ENCODE measurements at regions not wholly inside any gene's neighbourhood (a gene's known extent, or its start where the extent isn't known, plus 50 kb on each side); places are given as distances from the start of the nearest gene placed in this dataset.

DNA sequence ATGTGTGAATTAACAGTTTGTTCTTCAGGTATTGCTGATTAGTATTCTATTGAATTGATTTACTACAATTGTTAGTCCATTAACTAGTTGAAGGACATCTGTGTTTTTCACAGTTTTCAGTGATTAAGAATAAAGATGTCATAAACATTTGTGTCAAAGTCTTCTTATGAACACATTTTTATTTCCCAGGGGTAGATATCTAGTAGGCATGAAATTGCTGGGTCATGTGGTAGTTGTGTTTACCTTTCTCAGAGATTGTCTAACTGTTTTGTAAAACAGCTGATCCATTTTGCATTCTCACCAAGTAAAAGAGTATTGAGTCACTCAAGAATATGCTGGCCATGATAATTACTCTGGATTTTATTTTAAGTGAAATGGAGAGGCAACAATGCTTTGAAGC is 1145.3 kb downstream of the FSCB start:
- no peaks in the 10 kb centered on the region for H3K36me3 ChIP-seq
- no peaks in the 10 kb centered on the region for H3K27me3 ChIP-seq
- intact Hi-C loops (cut with DNase I), result no loop called here
- H3K9me3 ChIP-seq, result no peaks in the 10 kb centered on the region
- H3K27ac ChIP-seq, result no peak overlapping the region
- TF ChIP-seq POLR2A (IDR thresholded peaks at IDR 0.05), result no peak
- TF ChIP-seq, protein P1, sequence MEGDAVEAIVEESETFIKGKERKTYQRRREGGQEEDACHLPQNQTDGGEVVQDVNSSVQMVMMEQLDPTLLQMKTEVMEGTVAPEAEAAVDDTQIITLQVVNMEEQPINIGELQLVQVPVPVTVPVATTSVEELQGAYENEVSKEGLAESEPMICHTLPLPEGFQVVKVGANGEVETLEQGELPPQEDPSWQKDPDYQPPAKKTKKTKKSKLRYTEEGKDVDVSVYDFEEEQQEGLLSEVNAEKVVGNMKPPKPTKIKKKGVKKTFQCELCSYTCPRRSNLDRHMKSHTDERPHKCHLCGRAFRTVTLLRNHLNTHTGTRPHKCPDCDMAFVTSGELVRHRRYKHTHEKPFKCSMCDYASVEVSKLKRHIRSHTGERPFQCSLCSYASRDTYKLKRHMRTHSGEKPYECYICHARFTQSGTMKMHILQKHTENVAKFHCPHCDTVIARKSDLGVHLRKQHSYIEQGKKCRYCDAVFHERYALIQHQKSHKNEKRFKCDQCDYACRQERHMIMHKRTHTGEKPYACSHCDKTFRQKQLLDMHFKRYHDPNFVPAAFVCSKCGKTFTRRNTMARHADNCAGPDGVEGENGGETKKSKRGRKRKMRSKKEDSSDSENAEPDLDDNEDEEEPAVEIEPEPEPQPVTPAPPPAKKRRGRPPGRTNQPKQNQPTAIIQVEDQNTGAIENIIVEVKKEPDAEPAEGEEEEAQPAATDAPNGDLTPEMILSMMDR (IDR thresholded peaks at IDR 0.05), result no peak
- no peak overlapping the region for H3K4me3 ChIP-seq (replicated peaks in 1 of 3)
- no peaks in the 10 kb centered on the region for H3K4me1 ChIP-seq
- DNase-seq, result no peak

DNA sequence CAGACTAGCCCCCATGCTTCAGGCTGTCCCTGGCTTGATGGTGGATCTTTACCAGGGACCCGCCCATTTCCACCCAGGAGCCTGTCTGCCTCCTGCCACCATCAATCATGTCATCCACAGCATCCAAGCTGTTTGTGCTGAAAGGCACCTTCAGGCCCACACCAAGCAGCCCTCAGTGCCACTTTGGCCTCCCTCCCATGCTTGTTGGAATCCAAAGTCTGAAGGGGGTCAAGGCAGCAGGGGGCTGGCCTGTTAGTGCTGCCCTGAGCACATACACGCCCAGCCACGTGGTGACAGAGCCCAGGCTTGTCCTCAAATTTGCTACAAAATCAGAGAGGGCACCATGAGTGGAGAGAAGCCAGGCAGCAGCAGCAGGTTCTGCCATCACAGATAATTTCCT is 1146.8 kb downstream of the FSCB start:
- H3K36me3 ChIP-seq, result no peaks in the 10 kb centered on the region
- no peak overlapping the region for H3K4me3 ChIP-seq (replicated peaks in 1 of 3)
- WGBS, 2 donors, result 65 to 82% methylated on average over 3 of the region's 3 CpGs
- DNase-seq, result no peak
- no peaks in the 10 kb centered on the region for H3K9me3 ChIP-seq
- no peaks in the 10 kb centered on the region for H3K27me3 ChIP-seq
- no peak for TF ChIP-seq POLR2A (IDR thresholded peaks at IDR 0.05)
- TF ChIP-seq, protein P1 (IDR thresholded peaks at IDR 0.05), result no peak
- no peaks in the 10 kb centered on the region for H3K4me1 ChIP-seq
- H3K27ac ChIP-seq, result no peak overlapping the region
- intact Hi-C loops (cut with DNase I), result no loop called here

DNA sequence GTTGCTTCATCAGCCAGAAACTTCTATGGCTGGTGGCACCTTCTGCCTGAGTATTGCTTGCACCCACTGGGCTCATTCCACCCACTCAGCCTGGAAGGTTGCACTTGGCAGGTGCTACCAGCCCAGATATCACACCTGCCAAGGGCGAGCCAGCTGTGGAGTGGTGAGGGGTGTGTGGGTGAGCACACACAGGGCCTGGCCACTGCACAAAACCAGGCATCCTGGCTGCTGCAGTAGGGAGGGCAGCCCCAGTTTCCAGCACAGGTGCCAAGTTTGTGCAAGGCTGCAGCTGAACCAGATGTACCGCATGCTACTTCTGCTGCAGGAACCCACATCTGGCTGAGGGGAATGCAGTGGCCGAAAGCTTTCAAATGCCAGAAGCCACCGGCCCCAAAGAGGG is 1147.8 kb downstream of the FSCB start:
- Histone ChIP-seq H3K4me3 (replicated peaks in 1 of 3) (no peak overlapping the region), H3K4me1 (no peaks in the 10 kb centered on the region), H3K27me3 (no peaks in the 10 kb centered on the region), H3K36me3 (no peaks in the 10 kb centered on the region), H3K27ac (no peak overlapping the region), H3K9me3 (no peaks in the 10 kb centered on the region)
- TF ChIP-seq POLR2A (IDR thresholded peaks at IDR 0.05), result no peak
- no peak for DNase-seq
- 88 to 94% methylated on average over 3 of the region's 4 CpGs for WGBS, 2 donors
- intact Hi-C loops (cut with DNase I), result no loop called here

DNA sequence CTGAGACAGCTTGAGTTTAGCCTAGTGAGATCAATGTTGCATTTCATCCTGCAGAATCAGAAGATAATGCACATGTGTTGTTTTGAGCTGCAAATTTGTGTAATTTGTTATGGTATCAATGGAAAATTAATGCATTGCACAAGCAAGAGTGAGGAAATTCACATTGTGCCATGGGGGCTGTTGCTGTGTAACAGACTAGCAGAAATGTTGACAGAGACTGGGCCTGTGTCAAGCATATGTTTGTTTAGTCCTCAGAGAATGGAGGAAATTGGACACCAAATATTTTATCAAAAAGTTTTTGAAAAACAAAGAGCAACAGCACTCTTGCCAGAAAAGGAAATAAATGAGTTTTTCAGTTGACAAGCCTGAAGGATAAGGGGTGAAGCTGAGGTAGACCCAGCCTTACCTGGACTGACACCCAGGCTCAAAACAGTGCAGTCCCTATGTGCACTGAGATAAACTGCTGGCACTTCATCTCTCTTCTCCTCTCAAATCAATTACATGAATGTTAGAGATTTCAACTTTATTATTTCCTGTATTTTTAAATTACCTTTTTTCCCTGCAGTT is 1150.0 kb downstream of the FSCB start:
- TF ChIP-seq, protein P1 (IDR thresholded peaks at IDR 0.05), result no peak
- no peak for TF ChIP-seq POLR2A (IDR thresholded peaks at IDR 0.05)
- Histone ChIP-seq H3K4me3 (replicated peaks in 1 of 3) (no peak overlapping the region), H3K27me3 (no peaks in the 10 kb centered on the region), H3K4me1 (no peaks in the 10 kb centered on the region), H3K27ac (no peak overlapping the region), H3K9me3 (no peaks in the 10 kb centered on the region), H3K36me3 (no peaks in the 10 kb centered on the region)
- no peak for DNase-seq
- intact Hi-C loops (cut with DNase I), result no loop called here

DNA sequence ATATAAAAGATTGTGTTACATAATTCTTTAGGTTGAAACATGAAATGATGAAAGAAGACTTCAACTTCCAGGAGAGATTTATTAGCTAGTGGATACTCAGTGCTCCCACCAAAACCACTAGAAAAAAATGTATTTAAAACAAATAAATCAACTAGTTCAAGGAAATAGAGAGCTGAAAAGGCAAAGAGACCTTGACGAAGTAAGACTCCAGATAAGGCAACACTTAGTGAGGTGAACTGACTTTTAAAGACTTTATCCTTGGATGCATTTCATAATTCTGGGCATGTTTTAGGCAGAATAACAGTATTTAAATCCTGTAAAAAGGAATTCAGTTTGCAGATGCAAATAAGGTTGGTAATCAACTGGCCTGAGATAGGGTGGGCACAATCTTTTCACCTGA is 1150.7 kb downstream of the FSCB start:
- H3K4me1 ChIP-seq, result no peaks in the 10 kb centered on the region
- no peak for TF ChIP-seq POLR2A (IDR thresholded peaks at IDR 0.05)
- TF ChIP-seq, protein P1 (IDR thresholded peaks at IDR 0.05), result no peak
- 71 to 78% methylated on average over 1 of the region's 1 CpG for WGBS, 2 donors

DNA sequence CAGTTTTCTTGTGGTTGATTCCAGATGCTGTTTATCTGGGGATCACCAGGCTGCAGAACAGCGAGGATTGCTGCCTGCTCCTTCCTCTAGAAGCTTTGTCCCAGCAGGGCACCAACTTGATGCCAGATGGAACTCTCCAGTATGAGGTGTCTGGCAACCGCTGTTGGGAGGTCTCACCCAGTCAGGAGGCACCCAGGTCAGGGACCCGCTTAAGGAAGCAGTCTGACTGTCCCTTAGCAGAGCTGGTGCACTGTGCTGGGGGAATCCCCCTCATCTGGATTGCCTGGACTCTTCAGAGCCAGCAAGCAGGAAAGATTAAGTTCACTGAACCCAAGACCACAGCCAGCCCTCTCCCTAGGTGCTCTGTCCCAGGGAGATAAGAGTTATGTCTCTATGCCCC is 1165.2 kb downstream of the FSCB start:
- 80 to 85% methylated on average over 2 to 3 of the region's 3 CpGs for WGBS, 2 donors
- H3K36me3 ChIP-seq, result no peaks in the 10 kb centered on the region
- H3K4me3 ChIP-seq (replicated peaks in 1 of 3), result no peak overlapping the region
- no peaks in the 10 kb centered on the region for H3K9me3 ChIP-seq
- H3K27ac ChIP-seq, result no peak overlapping the region
- TF ChIP-seq POLR2A (IDR thresholded peaks at IDR 0.05), result no peak
- TF ChIP-seq, protein P1 (IDR thresholded peaks at IDR 0.05), result no peak
- no peaks in the 10 kb centered on the region for H3K27me3 ChIP-seq
- DNase-seq, result no peak
- no peaks in the 10 kb centered on the region for H3K4me1 ChIP-seq
- intact Hi-C loops (cut with DNase I), result no loop called here

More for the DNA sequence above, 1150.7 kb downstream of the FSCB start:
- intact Hi-C loops (cut with DNase I), result no loop called here
- no peak for DNase-seq
- no peaks in the 10 kb centered on the region for H3K27me3 ChIP-seq
- H3K9me3 ChIP-seq, result no peaks in the 10 kb centered on the region
- no peak overlapping the region for H3K4me3 ChIP-seq (replicated peaks in 1 of 3)
- H3K36me3 ChIP-seq, result no peaks in the 10 kb centered on the region
- H3K27ac ChIP-seq, result no peak overlapping the region

Data from thyroid gland (tissue), 4 donors.